ENCODE measurements at regions not wholly inside any gene's neighbourhood (a gene's known extent, or its start where the extent isn't known, plus 50 kb on each side); places are given as distances from the start of the nearest gene placed in this dataset.
"Not testable (repeated sequence)": the region's sequence is repeated elsewhere in the genome, so short reads cannot be mapped to it uniquely, and the experiment has no call there.

DNA sequence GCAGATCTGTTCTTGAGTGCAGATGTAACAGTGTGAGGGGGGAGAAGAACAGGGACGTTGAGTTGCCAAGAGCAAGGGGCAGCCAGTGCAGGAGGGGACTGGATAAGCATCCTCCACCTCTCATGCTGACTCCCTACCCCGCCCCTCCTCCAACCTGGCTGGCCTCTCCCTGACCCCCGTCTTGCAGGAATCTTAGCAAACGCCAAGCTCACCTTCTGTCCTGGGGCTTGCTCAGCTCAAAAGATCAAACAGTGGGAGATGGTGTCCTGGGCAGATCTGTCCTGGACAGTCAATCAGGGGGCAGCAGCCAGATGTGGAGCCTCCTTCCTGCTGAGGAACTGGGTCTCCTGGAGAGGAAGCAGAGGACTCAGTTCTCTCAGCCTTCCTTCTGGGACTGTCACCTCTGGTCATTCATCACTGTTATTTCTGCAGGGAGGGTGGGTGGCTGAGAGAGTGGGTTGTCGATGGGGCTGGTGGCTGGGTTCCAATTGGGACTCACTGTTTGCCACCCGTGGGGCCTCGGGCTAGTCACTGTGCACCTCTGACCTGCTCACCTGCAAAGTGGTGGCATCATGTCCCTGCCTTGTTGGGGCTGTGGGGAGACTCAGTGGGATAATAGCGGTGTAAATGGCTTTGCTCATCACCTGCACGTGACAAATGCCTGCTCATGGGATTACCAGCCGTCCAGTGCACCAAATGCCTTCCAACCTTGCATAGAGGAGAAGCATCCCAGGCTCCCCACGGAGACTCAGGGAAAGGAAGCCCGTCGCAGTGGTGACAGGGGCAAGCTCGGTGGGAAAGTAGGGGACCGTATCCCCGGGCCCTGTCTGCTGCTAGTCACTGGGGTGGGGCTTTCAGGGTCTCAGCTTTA lies 154.4 kb downstream of the PTPRU start:
- ChIA-PET CTCF (no interaction called here), POLR2A (no interaction called here)
- no peak for DNase-seq (ENCODE audit: extremely low spot score)
- TF ChIP-seq, protein P1, sequence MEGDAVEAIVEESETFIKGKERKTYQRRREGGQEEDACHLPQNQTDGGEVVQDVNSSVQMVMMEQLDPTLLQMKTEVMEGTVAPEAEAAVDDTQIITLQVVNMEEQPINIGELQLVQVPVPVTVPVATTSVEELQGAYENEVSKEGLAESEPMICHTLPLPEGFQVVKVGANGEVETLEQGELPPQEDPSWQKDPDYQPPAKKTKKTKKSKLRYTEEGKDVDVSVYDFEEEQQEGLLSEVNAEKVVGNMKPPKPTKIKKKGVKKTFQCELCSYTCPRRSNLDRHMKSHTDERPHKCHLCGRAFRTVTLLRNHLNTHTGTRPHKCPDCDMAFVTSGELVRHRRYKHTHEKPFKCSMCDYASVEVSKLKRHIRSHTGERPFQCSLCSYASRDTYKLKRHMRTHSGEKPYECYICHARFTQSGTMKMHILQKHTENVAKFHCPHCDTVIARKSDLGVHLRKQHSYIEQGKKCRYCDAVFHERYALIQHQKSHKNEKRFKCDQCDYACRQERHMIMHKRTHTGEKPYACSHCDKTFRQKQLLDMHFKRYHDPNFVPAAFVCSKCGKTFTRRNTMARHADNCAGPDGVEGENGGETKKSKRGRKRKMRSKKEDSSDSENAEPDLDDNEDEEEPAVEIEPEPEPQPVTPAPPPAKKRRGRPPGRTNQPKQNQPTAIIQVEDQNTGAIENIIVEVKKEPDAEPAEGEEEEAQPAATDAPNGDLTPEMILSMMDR (IDR thresholded peaks at IDR 0.05; ENCODE audit: control extremely low read depth, extremely low read depth, low read depth, missing control alignments) = no peak

DNA sequence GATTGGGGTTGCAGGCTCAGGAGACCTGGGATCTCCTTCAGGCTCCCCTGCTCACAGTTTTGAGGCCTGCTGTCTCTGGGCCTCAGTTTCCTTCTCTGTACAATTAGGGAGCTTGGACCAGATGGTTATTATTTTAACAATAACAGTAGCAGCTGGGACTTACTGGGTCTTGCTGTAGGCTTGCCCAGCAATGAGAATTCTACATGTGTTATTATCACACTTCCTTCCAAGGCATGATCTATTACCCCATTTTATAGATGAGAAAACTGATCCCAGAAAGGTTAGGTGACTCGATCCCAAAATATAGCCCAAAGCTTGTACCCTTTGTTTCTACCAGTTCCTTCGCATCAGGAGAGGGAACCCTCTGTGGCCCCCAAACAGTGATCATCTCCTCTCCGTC lies 153.8 kb downstream of the PTPRU start:
- DNase-seq (ENCODE audit: extremely low spot score) = no peak
- ChIA-PET CTCF (no interaction called here), POLR2A (no interaction called here)
- TF ChIP-seq, protein P1 (IDR thresholded peaks at IDR 0.05; ENCODE audit: control extremely low read depth, extremely low read depth, low read depth, missing control alignments) = no peak

DNA sequence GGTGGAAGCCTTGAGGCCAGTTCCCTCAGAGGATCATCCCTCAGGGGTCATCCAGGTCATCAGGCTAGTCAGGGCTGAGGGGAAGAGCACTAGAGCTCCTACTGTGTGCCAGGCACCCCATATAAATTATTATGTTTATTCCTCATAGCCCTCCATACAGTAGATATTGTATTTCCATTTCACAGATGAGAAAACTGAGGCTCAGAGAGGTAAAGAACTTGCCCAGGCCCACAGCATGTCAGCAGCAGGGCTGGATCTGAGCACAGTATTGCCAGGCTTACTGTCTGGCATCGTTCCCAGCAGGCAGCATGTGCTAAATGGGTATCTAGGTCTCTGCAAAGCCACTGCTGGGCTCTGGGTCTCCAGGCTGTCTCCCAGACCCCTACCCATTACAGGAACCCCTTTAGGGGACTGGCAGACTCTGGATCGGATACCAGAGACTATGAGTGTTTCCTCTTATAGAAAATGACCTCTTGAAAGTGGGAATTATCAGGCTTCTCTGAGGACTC lies 153.3 kb downstream of the PTPRU start:
- POLR2A ChIA-PET = no interaction called here
- DNase-seq (ENCODE audit: extremely low spot score) = no peak
- TF ChIP-seq, protein P1 (IDR thresholded peaks at IDR 0.05; ENCODE audit: control extremely low read depth, extremely low read depth, low read depth, missing control alignments) = no peak
- CTCF ChIA-PET = no interaction called here

DNA sequence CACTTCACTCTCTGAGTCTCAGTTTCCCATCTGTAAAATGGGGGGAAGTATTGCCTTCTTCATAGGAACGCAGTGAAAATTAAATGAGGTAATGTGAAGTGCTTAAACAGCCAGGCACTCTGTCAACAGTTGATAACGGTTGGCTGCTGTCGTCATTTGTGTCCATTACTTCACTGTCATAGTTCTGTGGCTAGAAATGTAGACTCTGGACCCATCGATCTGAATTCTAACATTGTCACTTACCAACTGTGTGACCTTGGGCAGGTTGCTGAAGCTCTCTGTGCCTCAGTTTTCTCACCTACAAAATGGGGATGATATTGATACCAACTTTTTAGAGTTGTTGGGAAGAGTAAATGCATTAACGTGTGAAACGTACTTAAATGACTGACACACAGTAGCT lies 152.6 kb downstream of the PTPRU start:
- TF ChIP-seq, protein P1 (IDR thresholded peaks at IDR 0.05; ENCODE audit: control extremely low read depth, extremely low read depth, low read depth, missing control alignments) = no peak
- CTCF ChIA-PET = interaction anchor here (1.3 kb wide), 1 partner anchor 16 kb away, joined by 3 read pairs; no protein-coding TSS in a partner anchor
- no peak for DNase-seq (ENCODE audit: extremely low spot score)
- POLR2A ChIA-PET = no interaction called here

DNA sequence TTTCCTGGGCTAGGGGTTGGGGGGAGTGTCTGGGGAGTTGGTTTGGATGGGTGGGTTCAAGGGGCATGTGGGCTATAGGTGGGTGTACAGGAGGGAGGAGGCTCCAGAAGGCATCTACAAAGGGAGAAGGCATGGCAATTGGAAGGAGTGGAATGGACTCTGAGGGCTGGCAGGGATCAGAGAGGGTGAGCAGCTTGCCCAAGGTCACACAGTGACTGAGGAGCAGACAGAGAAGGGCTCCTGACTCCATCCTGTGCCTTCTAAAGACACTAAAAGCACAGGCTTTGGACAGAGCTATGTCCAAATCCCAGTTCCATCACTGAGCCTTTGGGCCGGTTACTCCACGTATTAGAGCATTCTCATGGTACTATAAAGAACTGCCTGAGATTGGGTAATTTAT lies 151.8 kb downstream of the PTPRU start:
- no peak for DNase-seq (ENCODE audit: extremely low spot score)
- TF ChIP-seq, protein P1 (IDR thresholded peaks at IDR 0.05; ENCODE audit: control extremely low read depth, extremely low read depth, low read depth, missing control alignments) = no peak
- CTCF ChIA-PET = interaction anchor here (1.3 kb wide), 1 partner anchor 16 kb away, joined by 3 read pairs; no protein-coding TSS in a partner anchor
- POLR2A ChIA-PET = no interaction called here

DNA sequence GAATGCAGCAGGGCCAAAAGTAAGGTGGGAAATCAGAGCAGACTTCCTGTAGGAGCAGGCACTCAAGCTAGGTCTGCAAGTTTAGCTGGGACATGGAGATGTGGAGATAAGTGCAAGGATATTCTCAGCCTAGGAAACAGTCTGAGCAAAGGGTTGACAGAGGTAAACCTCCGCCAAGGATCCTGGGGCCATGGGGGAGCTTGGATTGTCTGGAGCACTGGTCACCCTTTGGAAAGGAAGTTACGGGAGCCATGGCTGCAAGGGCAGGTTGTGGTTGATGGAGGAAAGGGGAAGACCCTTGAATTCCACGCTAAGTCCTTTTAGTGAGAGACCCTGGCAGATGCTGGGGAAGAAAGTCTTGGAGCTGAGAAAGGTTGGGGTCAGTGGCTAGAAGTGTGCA lies 150.9 kb downstream of the PTPRU start:
- POLR2A ChIA-PET = no interaction called here
- CTCF ChIA-PET = no interaction called here
- TF ChIP-seq, protein P1 (IDR thresholded peaks at IDR 0.05; ENCODE audit: control extremely low read depth, extremely low read depth, low read depth, missing control alignments) = no peak
- no peak for DNase-seq (ENCODE audit: extremely low spot score)

DNA sequence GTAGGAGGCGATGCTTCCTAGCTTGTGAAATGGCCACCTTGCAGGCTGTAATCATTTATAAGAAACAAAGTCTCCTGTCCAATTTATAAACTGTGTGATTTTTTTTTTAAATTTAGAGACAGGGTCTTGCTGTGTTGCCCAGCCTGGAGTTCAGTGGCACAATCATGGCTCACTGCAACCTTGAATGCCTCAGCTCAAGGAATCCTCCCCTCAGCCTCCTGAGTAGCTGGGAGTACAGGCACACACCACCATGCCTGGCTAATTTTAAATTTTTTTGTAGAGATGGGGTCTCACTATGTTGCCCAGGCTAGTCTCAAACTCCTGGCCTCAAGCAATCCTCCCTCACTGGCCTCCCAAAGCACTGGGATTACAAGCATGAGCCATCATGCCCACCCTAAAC lies 150.1 kb downstream of the PTPRU start:
- POLR2A ChIA-PET; CTCF ChIA-PET; DNase-seq (ENCODE audit: extremely low spot score): not testable (repeated sequence)

All from GM10248 (cell line).